Neural crest cell (in vitro differentiated cells): ENCODE measurements at regions not wholly inside any gene's neighbourhood (a gene's known extent, or its start where the extent isn't known, plus 50 kb on each side); places are given as distances from the start of the nearest gene placed in this dataset.
"Not testable (repeated sequence)": the region's sequence is repeated elsewhere in the genome, so short reads cannot be mapped to it uniquely, and the experiment has no call there.

ENCODE experiments used
- DNase-seq: peaks from one replicate; pipeline ENCODE4 v3.0.0; 2021; ENCODE audit warnings: low read depth, mixed read lengths, low spot score
- H3K27ac Mint-ChIP-seq: one replicate; pipeline ENCODE4 v1.8.0; 2021; ENCODE audit warnings: mild to moderate bottlenecking, mixed read lengths; ENCODE audit not compliant: unreplicated experiment
- H3K27me3 Mint-ChIP-seq: 2 replicates; pipeline ENCODE4 v1.8.0; 2021; ENCODE audit warnings: low read depth, mild to moderate bottlenecking, mixed read lengths
- H3K36me3 Mint-ChIP-seq: 2 replicates; pipeline ENCODE4 v1.8.0; 2021; ENCODE audit warnings: low read depth, mild to moderate bottlenecking, mixed read lengths
- H3K4me1 Mint-ChIP-seq: 2 replicates; pipeline ENCODE4 v1.8.0; 2021; ENCODE audit warnings: mixed read lengths
- H3K4me3 Mint-ChIP-seq: one replicate; pipeline ENCODE4 v1.8.0; 2021; ENCODE audit warnings: mild to moderate bottlenecking, mixed read lengths
- H3K9me3 Mint-ChIP-seq: 2 replicates; pipeline ENCODE4 v1.8.0; 2021; ENCODE audit warnings: mixed read lengths
- TF ChIP-seq, protein P1 (sequence below): fragments of 200-600 bp; sonication (generic); conservative IDR thresholded peaks from 2 replicates; pipeline ENCODE4 v1.5.0; 2021; ENCODE audit warnings: antibody characterized with exemption, mild to moderate bottlenecking

DNA sequence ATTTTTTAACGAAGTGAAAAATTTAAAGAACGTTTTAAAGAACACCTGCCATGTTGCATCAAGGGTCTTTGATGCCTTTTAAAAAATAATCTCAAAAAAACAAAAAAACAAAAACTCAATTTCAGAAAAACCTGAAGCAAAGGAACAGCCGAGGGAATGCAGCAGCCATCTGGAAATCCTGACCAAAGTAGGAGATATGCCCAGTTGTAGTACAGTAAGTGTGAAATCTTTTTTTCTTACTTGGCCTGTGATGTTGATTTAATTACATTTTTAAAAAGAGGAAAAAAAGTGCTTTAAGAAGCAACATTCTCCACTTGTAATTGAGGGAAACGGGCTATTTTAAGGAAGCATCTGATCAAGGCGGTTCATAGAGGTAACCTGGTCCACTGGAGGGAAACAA is 213.7 kb upstream of the GAP43 start:
- DNase-seq: no peak
- Mint-ChIP-seq H3K4me1 (peaks cover 15% of the 10 kb centered on the region), H3K27me3 (no peaks in the 10 kb centered on the region), H3K9me3 (peaks cover 7% of the 10 kb centered on the region), H3K27ac (no peak overlapping the region), H3K36me3 (no peaks in the 10 kb centered on the region), H3K4me3 (no peak overlapping the region)
- TF ChIP-seq, protein P1, sequence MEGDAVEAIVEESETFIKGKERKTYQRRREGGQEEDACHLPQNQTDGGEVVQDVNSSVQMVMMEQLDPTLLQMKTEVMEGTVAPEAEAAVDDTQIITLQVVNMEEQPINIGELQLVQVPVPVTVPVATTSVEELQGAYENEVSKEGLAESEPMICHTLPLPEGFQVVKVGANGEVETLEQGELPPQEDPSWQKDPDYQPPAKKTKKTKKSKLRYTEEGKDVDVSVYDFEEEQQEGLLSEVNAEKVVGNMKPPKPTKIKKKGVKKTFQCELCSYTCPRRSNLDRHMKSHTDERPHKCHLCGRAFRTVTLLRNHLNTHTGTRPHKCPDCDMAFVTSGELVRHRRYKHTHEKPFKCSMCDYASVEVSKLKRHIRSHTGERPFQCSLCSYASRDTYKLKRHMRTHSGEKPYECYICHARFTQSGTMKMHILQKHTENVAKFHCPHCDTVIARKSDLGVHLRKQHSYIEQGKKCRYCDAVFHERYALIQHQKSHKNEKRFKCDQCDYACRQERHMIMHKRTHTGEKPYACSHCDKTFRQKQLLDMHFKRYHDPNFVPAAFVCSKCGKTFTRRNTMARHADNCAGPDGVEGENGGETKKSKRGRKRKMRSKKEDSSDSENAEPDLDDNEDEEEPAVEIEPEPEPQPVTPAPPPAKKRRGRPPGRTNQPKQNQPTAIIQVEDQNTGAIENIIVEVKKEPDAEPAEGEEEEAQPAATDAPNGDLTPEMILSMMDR: no peak

DNA sequence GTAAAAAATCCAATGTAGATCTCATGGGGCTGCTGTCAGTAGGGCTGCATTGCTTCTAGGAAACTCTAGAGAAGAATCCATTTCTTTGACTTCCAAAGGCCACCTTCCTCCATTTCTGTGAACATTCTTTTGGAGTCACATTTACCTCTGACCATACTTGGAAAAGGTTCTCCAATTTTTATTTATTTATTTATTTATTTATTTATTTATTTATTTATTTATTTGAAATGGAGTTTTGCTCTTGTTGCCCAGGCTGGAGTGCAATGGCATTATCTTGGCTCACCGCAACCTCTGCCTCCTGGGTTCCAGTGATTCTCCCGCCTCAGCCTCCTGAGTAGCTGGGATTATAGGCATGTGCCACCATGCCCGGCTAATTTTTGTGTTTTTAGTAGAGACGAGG is 208.7 kb upstream of the GAP43 start:
- not testable (repeated sequence) for H3K4me3 Mint-ChIP-seq, H3K36me3 Mint-ChIP-seq, H3K9me3 Mint-ChIP-seq, DNase-seq, H3K27ac Mint-ChIP-seq, H3K27me3 Mint-ChIP-seq
- H3K4me1 Mint-ChIP-seq: peaks cover 13% of the 10 kb centered on the region

DNA sequence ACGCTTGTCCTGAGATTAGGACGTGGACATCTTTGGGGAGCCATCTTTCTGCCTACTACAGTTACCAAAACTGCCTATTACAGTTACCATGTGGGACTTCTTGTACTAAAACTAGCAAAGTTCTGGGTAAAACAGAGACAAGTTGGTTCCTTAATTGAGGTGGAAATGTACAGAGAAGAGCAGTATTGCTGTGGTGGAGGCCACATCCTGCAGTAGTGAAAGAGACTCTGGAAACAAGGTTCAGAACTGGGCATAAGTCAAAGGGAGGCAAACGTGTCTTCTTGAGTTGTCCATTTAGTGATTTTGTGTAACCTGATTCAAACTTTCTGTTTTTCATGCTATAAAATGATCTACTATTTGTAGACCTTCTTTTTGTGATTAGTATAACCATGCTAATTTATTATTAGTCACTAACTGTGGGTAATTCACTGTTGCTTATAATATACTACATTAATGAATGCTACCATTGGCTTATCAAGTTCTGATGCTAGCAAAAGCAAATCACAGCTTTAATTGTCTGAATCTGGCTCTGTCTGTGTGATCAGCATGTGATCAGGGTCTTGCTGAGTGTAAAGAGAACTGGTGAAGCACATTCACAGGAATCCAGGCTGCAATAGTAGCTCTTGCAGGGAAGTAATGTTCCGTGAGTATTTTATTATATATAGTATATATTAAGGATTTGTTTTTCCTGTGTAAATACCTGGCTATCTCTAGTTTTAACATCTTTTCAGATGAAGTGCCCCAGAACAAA is 207.9 kb upstream of the GAP43 start:
- Mint-ChIP-seq H3K36me3 (no peaks in the 10 kb centered on the region), H3K4me3 (no peak overlapping the region), H3K27me3 (no peaks in the 10 kb centered on the region), H3K9me3 (peaks cover 8% of the 10 kb centered on the region), H3K4me1 (peaks cover 13% of the 10 kb centered on the region), H3K27ac (no peak overlapping the region)
- no peak for DNase-seq
- TF ChIP-seq, protein P1: no peak

DNA sequence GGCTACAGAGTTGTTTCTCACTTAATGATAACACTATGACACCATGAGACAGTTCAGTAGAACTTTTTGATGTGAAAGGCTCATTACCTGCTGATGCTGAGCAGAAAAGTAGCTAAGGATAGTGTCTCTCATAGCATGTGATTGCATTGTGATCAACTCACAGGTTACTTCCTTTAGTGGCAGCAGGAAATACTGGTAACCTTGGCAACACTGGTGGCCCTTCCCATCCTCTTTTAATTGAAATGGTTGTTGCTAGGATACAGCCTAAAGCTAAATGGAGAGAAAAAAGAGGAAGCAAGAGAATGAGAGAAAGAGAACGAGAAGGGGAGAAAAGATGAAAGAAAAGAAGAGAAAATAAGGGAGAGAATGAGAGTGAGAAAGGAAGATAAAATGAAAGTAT is 204.7 kb upstream of the GAP43 start:
- H3K4me3 Mint-ChIP-seq: no peak overlapping the region
- no peak for DNase-seq
- peaks cover 2% of the 10 kb centered on the region for H3K9me3 Mint-ChIP-seq
- TF ChIP-seq, protein P1: no peak
- H3K4me1 Mint-ChIP-seq: peaks cover 13% of the 10 kb centered on the region
- no peaks in the 10 kb centered on the region for H3K36me3 Mint-ChIP-seq
- no peaks in the 10 kb centered on the region for H3K27me3 Mint-ChIP-seq
- peak overlapping the region; percentile 0 for H3K27ac Mint-ChIP-seq

DNA sequence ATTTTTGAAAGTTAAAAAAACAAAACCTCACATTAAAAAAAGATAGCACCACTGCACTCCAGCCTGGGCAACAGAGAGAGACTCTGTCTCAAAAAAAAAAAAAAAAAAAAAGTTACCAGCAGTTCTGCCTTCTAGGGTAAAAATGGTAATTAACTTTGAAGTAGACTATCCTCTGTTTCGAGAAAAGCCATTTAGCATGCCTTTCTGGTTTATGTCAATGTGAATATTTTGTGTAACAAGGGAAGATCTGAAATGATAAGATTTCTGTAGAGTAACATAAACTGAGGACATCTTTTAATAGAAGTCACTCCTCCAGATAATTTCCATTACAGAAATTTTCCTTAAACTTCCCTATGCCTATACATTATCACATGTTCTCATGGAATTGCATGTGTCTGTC is 203.2 kb upstream of the GAP43 start:
- Mint-ChIP-seq H3K4me1 (peaks cover 13% of the 10 kb centered on the region), H3K9me3 (peaks cover 2% of the 10 kb centered on the region), H3K27ac (no peak overlapping the region), H3K4me3 (no peak overlapping the region), H3K27me3 (no peaks in the 10 kb centered on the region), H3K36me3 (no peaks in the 10 kb centered on the region)
- no peak for DNase-seq
- TF ChIP-seq, protein P1: no peak

DNA sequence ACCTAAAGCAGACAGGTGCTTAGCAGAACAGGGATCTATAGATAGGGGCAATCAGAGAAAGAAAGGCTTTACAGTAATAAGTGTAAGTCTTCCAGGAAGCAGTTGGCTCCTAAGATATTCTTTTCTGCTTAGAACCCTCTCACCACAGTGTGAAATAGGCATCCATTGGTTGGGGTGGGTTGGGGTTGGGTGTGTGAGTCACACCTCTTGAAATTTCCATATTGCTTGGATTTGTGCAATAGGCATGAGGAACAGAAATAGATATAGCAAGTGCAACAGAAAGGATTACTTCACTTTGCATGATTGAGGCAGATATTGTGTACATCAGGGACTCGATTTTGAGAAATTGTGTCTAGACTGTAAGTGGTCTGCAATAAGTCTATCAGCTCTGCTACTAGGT is 200.1 kb upstream of the GAP43 start:
- H3K27me3 Mint-ChIP-seq: no peaks in the 10 kb centered on the region
- H3K36me3 Mint-ChIP-seq: peaks cover 2% of the 10 kb centered on the region
- H3K9me3 Mint-ChIP-seq: peaks cover 5% of the 10 kb centered on the region
- H3K27ac Mint-ChIP-seq: no peak overlapping the region
- TF ChIP-seq, protein P1: no peak
- no peak overlapping the region for H3K4me3 Mint-ChIP-seq
- no peak for DNase-seq
- peaks cover 15% of the 10 kb centered on the region for H3K4me1 Mint-ChIP-seq
